Testis (tissue), 2 donors: ENCODE measurements at regions not wholly inside any gene's neighbourhood (a gene's known extent, or its start where the extent isn't known, plus 50 kb on each side); places are given as distances from the start of the nearest gene placed in this dataset.

Experiments
- CTCF ChIP-seq, 3 experiments: fragments of 450-650 bp in 2 of 3; fragments of 200-600 bp in 1 of 3; sonication (generic) in 1 of 3; IDR thresholded peaks; one replicate each; pipeline ENCODE4 v1.5.1; 2016 to 2019; ENCODE audit warnings: antibody characterized with exemption in 3 of 3, mild to moderate bottlenecking in 2 of 3, moderate library complexity in 1 of 3
- POLR2A ChIP-seq: fragments of 450-650 bp; IDR thresholded peaks from one replicate; pipeline ENCODE4 v1.6.1; 2017; ENCODE audit warnings: antibody characterized with exemption, mild to moderate bottlenecking, moderate library complexity

GRCh38 chr16:76741623-76742022 is 449.4 kb upstream of the MON1B start:
- TF ChIP-seq CTCF (IDR thresholded peaks at IDR 0.05) (no peak), POLR2A (no peak)
